Neural cell (in vitro differentiated cells): ENCODE measurements at regions not wholly inside any gene's neighbourhood (a gene's known extent, or its start where the extent isn't known, plus 50 kb on each side); places are given as distances from the start of the nearest gene placed in this dataset.

Experiments used
- H2AFZ ChIP-seq: fragments of 200-600, 300-800 bp; sonication (generic), shearing (Covaris generic); 2 replicates; pipeline ENCODE4 v1.6.0; 2014; ENCODE audit warnings: low read depth, mild to moderate bottlenecking, antibody characterized with exemption, low read length, moderate library complexity
- H3F3A ChIP-seq: fragments of 200-600 bp; shearing (Covaris generic); 2 replicates; pipeline ENCODE4 v1.6.1; 2016; ENCODE audit warnings: mild to moderate bottlenecking, moderate library complexity, mixed read lengths, antibody characterized with exemption, low read length; ENCODE audit not compliant: insufficient read depth, poor library complexity, severe bottlenecking
- H3K27ac ChIP-seq: fragments of 200-600, 300-800 bp; sonication (generic), shearing (Covaris generic); 2 replicates; pipeline ENCODE4 v1.5.1; 2014; ENCODE audit warnings: mild to moderate bottlenecking, low read length, moderate library complexity
- H3K27me3 ChIP-seq: fragments of 300-800, 200-600 bp; sonication (generic), shearing (Covaris generic); 2 replicates; pipeline ENCODE4 v1.6.0; 2014; ENCODE audit warnings: mild to moderate bottlenecking, low read depth, low read length, moderate library complexity; ENCODE audit not compliant: insufficient read depth
- H3K36me3 ChIP-seq: fragments of 300-800, 200-600 bp; sonication (generic), shearing (Covaris generic); 2 replicates; pipeline ENCODE4 v1.5.1; 2014; ENCODE audit warnings: mild to moderate bottlenecking, antibody characterized with exemption, low read length, moderate library complexity; ENCODE audit not compliant: insufficient read depth
- H3K4me2 ChIP-seq: fragments of 300-800, 200-600 bp; sonication (generic), shearing (Covaris generic); 2 replicates; pipeline ENCODE4 v1.6.0; 2014; ENCODE audit warnings: mild to moderate bottlenecking, low read length
- H3K4me3 ChIP-seq: fragments of 300-800, 200-600 bp; sonication (generic), shearing (Covaris generic); 2 replicates; pipeline ENCODE4 v1.5.1; 2014; ENCODE audit warnings: mild to moderate bottlenecking, low read length, moderate library complexity
- H3K79me2 ChIP-seq: fragments of 200-600 bp; shearing (Covaris generic); replicated peaks from 2 replicates; pipeline ENCODE4 v1.6.0; 2014; ENCODE audit warnings: mild to moderate bottlenecking, low read length, moderate library complexity; ENCODE audit not compliant: insufficient read depth
- H3K9ac ChIP-seq: fragments of 300-800, 200-600 bp; sonication (generic), shearing (Covaris generic); 2 replicates; pipeline ENCODE4 v1.6.1; 2016; ENCODE audit warnings: mild to moderate bottlenecking, low read length, mixed read lengths
- H3K9me2 ChIP-seq: fragments of 200-600 bp; shearing (Covaris generic); 2 replicates; pipeline ENCODE4 v1.6.1; 2016; ENCODE audit warnings: mild to moderate bottlenecking, low read length, mixed read lengths; ENCODE audit not compliant: insufficient read depth
- H3K9me3 ChIP-seq: fragments of 200-600, 300-800 bp; sonication (generic), shearing (Covaris generic); 2 replicates; pipeline ENCODE4 v1.6.1; 2016; ENCODE audit warnings: mild to moderate bottlenecking, mixed run types, low read length, moderate library complexity, mixed read lengths
- H4K20me1 ChIP-seq: fragments of 200-600 bp; shearing (Covaris generic); 2 replicates; pipeline ENCODE4 v1.6.1; 2016; ENCODE audit warnings: mild to moderate bottlenecking, mixed run types; ENCODE audit not compliant: insufficient read depth
- CTCF ChIP-seq: fragments of 450-650 bp; IDR thresholded peaks from 2 replicates; pipeline ENCODE4 v1.5.1; 2014; ENCODE audit warnings: antibody characterized with exemption, mild to moderate bottlenecking, moderate library complexity; ENCODE audit not compliant: poor library complexity, severe bottlenecking
- EP300 ChIP-seq: fragments of 450-650 bp; conservative IDR thresholded peaks from 2 replicates; pipeline ENCODE4 v1.6.1; 2014; ENCODE audit warnings: antibody characterized with exemption, mild to moderate bottlenecking, moderate library complexity; ENCODE audit not compliant: poor library complexity, severe bottlenecking
- EZH2 ChIP-seq: fragments of 200-600, 300-800 bp; shearing (Covaris generic), sonication (generic); IDR thresholded peaks from 2 replicates; pipeline ENCODE4 v1.6.1; 2014; ENCODE audit warnings: antibody characterized with exemption, low read length, borderline replicate concordance, mild to moderate bottlenecking; ENCODE audit not compliant: insufficient read depth, poor library complexity, severe bottlenecking
- MXI1 ChIP-seq: fragments of 450-650 bp; conservative IDR thresholded peaks from 2 replicates; pipeline ENCODE4 v1.6.1; 2014; ENCODE audit warnings: antibody characterized with exemption, mild to moderate bottlenecking; ENCODE audit not compliant: poor library complexity, severe bottlenecking
- POLR2AphosphoS5 ChIP-seq: IDR thresholded peaks from 2 replicates; pipeline ENCODE4 v1.6.1; 2012
- RAD21 ChIP-seq: fragments of 450-650 bp; conservative IDR thresholded peaks from 2 replicates; pipeline ENCODE4 v1.6.1; 2014; ENCODE audit warnings: antibody characterized with exemption, mild to moderate bottlenecking, moderate library complexity
- REST ChIP-seq: IDR thresholded peaks from 2 replicates; pipeline ENCODE4 v1.6.1; 2012; ENCODE audit warnings: borderline replicate concordance
- SMC3 ChIP-seq: fragments of 450-650 bp; conservative IDR thresholded peaks from 2 replicates; pipeline ENCODE4 v1.6.1; 2014; ENCODE audit warnings: antibody characterized with exemption, mild to moderate bottlenecking, moderate library complexity; ENCODE audit not compliant: poor library complexity
- TAF1 ChIP-seq: IDR thresholded peaks from 2 replicates; pipeline ENCODE4 v1.6.1; 2012; ENCODE audit warnings: low read depth

- Histone ChIP-seq H3K9ac (no peak overlapping the region), H3K27me3 (no peaks in the 10 kb centered on the region), H3K9me2 (no peaks in the 10 kb centered on the region), H3K4me2 (no peak overlapping the region), H3K27ac (no peak overlapping the region), H3K4me3 (no peak overlapping the region), H3K9me3 (no peaks in the 10 kb centered on the region), H4K20me1 (no peaks in the 10 kb centered on the region), H3K36me3 (no peaks in the 10 kb centered on the region), H3F3A (no peaks in the 10 kb centered on the region), H3K79me2 (no peaks in the 10 kb centered on the region), H2AFZ (no peak overlapping the region)
- TF ChIP-seq EP300 = no peak
- TF ChIP-seq EZH2 = no peak
- TF ChIP-seq SMC3 = no peak
- TF ChIP-seq MXI1 = no peak
- TF ChIP-seq CTCF = no peak
- no peak for TF ChIP-seq TAF1
- no peak for TF ChIP-seq POLR2AphosphoS5
- TF ChIP-seq REST = no peak
- no peak for TF ChIP-seq RAD21
Measured at GRCh38 chr2:129782633-129782990, 196.9 kb upstream of the RAB6C start.

GRCh38 chr2:129784486-129784885 is 195.0 kb upstream of the RAB6C start:
- Histone ChIP-seq H3K9ac (no peak overlapping the region), H3K27me3 (no peaks in the 10 kb centered on the region), H4K20me1 (no peaks in the 10 kb centered on the region), H3K27ac (no peak overlapping the region), H3K36me3 (no peaks in the 10 kb centered on the region), H3K79me2 (no peaks in the 10 kb centered on the region), H3K4me3 (no peak overlapping the region), H3K9me3 (no peaks in the 10 kb centered on the region), H3K9me2 (no peaks in the 10 kb centered on the region), H3K4me2 (no peak overlapping the region), H3F3A (no peaks in the 10 kb centered on the region), H2AFZ (no peak overlapping the region)
- no peak for TF ChIP-seq SMC3

- Histone ChIP-seq H3K79me2 (no peaks in the 10 kb centered on the region), H2AFZ (no peak overlapping the region), H3K27me3 (no peaks in the 10 kb centered on the region), H3K9me3 (no peaks in the 10 kb centered on the region), H3F3A (no peaks in the 10 kb centered on the region), H3K4me3 (no peak overlapping the region), H3K9me2 (no peaks in the 10 kb centered on the region), H3K9ac (no peak overlapping the region), H3K27ac (no peak overlapping the region), H3K36me3 (no peaks in the 10 kb centered on the region), H4K20me1 (no peaks in the 10 kb centered on the region), H3K4me2 (no peak overlapping the region)
- TF ChIP-seq MXI1 (no peak), EZH2 (no peak), POLR2AphosphoS5 (no peak), TAF1 (no peak), REST (no peak)
Measured at GRCh38 chr2:129791712-129792111, 187.8 kb upstream of the RAB6C start.
